KMS-11 (cell line): ENCODE measurements at regions not wholly inside any gene's neighbourhood (a gene's known extent, or its start where the extent isn't known, plus 50 kb on each side); places are given as distances from the start of the nearest gene placed in this dataset.

Source experiments
- H2AFZ ChIP-seq: fragments of 200-600 bp; sonication (generic); 2 replicates; pipeline ENCODE4 v1.6.1; 2016; ENCODE audit warnings: antibody characterized with exemption, mixed run types, low read depth
- H3K27ac ChIP-seq: fragments of 200-600 bp; sonication (generic); 2 replicates; pipeline ENCODE4 v1.6.1; 2016; ENCODE audit warnings: mild to moderate bottlenecking, mixed run types
- H3K27me3 ChIP-seq: fragments of 200-600 bp; sonication (generic); 2 replicates; pipeline ENCODE4 v1.6.1; 2017; ENCODE audit warnings: mild to moderate bottlenecking, low read depth, mixed run types, moderate library complexity; ENCODE audit not compliant: insufficient read depth
- H3K36me3 ChIP-seq: fragments of 200-600 bp; sonication (generic); 2 replicates; pipeline ENCODE4 v1.6.1; 2017; ENCODE audit warnings: mild to moderate bottlenecking, mixed run types; ENCODE audit not compliant: insufficient read depth
- H3K4me1 ChIP-seq: fragments of 200-600 bp; sonication (generic); 2 replicates; pipeline ENCODE4 v1.6.1; 2016; ENCODE audit warnings: mild to moderate bottlenecking, low read depth, mixed run types; ENCODE audit not compliant: poor library complexity, severe bottlenecking
- H3K4me2 ChIP-seq: fragments of 200-600 bp; sonication (generic); 2 replicates; pipeline ENCODE4 v1.7.0; 2016; ENCODE audit warnings: mild to moderate bottlenecking, mixed run types
- H3K4me3 ChIP-seq: fragments of 200-600 bp; sonication (generic); IDR thresholded peaks from 2 replicates; pipeline ENCODE4 v1.6.1; 2017; ENCODE audit warnings: low read depth, low read length, mixed read lengths; ENCODE audit not compliant: insufficient read depth
- H3K79me2 ChIP-seq: fragments of 200-600 bp; sonication (generic); 2 replicates; pipeline ENCODE4 v1.6.1; 2016; ENCODE audit warnings: low read depth, mixed run types; ENCODE audit not compliant: insufficient read depth
- H3K9ac ChIP-seq: fragments of 200-600 bp; sonication (generic); 2 replicates; pipeline ENCODE4 v1.6.1; 2016; ENCODE audit warnings: mild to moderate bottlenecking, mixed run types
- H4K20me1 ChIP-seq: fragments of 200-600 bp; sonication (generic); 2 replicates; pipeline ENCODE4 v1.6.1; 2016; ENCODE audit warnings: mild to moderate bottlenecking, mixed run types; ENCODE audit not compliant: insufficient read depth
- CTCF ChIP-seq: fragments of 200-600 bp; sonication (generic); conservative IDR thresholded peaks from 2 replicates; pipeline ENCODE4 v1.6.1; 2017; ENCODE audit warnings: low read depth, mild to moderate bottlenecking, antibody characterized with exemption, low read length, moderate library complexity, mixed read lengths

GRCh38 chr10:3606309-3606708 lies 178.7 kb downstream of the KLF6 start:
- H3K4me1 ChIP-seq, result no peaks in the 10 kb centered on the region
- H4K20me1 ChIP-seq, result no peaks in the 10 kb centered on the region
- no peaks in the 10 kb centered on the region for H3K36me3 ChIP-seq
- H3K27me3 ChIP-seq, result no peaks in the 10 kb centered on the region
- H3K4me2 ChIP-seq, result no peak overlapping the region
- H3K9ac ChIP-seq, result no peak overlapping the region
- no peak overlapping the region for H2AFZ ChIP-seq
- no peak for TF ChIP-seq CTCF
- no peak overlapping the region for H3K27ac ChIP-seq
- no peaks in the 10 kb centered on the region for H3K79me2 ChIP-seq
- no peak overlapping the region for H3K4me3 ChIP-seq

GRCh38 chr10:3605882-3606281 lies 179.1 kb downstream of the KLF6 start:
- Histone ChIP-seq H3K79me2 (no peaks in the 10 kb centered on the region), H3K4me1 (no peaks in the 10 kb centered on the region), H3K27me3 (no peaks in the 10 kb centered on the region), H3K36me3 (no peaks in the 10 kb centered on the region), H4K20me1 (no peaks in the 10 kb centered on the region), H3K27ac (no peak overlapping the region), H3K4me2 (no peak overlapping the region), H2AFZ (no peak overlapping the region), H3K4me3 (no peak overlapping the region), H3K9ac (no peak overlapping the region)
- TF ChIP-seq CTCF, result no peak

GRCh38 chr10:3595736-3596135 lies 189.3 kb downstream of the KLF6 start:
- Histone ChIP-seq H2AFZ (no peak overlapping the region), H3K27me3 (no peaks in the 10 kb centered on the region), H3K4me2 (no peak overlapping the region), H3K27ac (no peak overlapping the region), H3K9ac (no peak overlapping the region), H3K36me3 (no peaks in the 10 kb centered on the region), H3K4me1 (no peaks in the 10 kb centered on the region), H3K4me3 (no peak overlapping the region), H4K20me1 (no peaks in the 10 kb centered on the region), H3K79me2 (no peaks in the 10 kb centered on the region)
- TF ChIP-seq CTCF, result no peak

- H2AFZ ChIP-seq, result no peak overlapping the region
- H3K27me3 ChIP-seq, result no peaks in the 10 kb centered on the region
- no peak overlapping the region for H3K4me2 ChIP-seq
- TF ChIP-seq CTCF, result no peak
- no peak overlapping the region for H3K27ac ChIP-seq
- no peaks in the 10 kb centered on the region for H4K20me1 ChIP-seq
- no peak overlapping the region for H3K4me3 ChIP-seq
- H3K79me2 ChIP-seq, result no peaks in the 10 kb centered on the region
- H3K36me3 ChIP-seq, result no peaks in the 10 kb centered on the region
- no peaks in the 10 kb centered on the region for H3K4me1 ChIP-seq
- no peak overlapping the region for H3K9ac ChIP-seq
These were observed 191.4 kb downstream of the KLF6 start for GRCh38 chr10:3593611-3594010.

GRCh38 chr10:3592424-3592823 lies 192.6 kb downstream of the KLF6 start:
- Histone ChIP-seq H4K20me1 (no peaks in the 10 kb centered on the region), H2AFZ (no peak overlapping the region), H3K4me3 (no peak overlapping the region), H3K36me3 (no peaks in the 10 kb centered on the region), H3K4me1 (no peaks in the 10 kb centered on the region), H3K4me2 (no peak overlapping the region), H3K27ac (no peak overlapping the region), H3K9ac (no peak overlapping the region), H3K27me3 (no peaks in the 10 kb centered on the region), H3K79me2 (no peaks in the 10 kb centered on the region)
- no peak for TF ChIP-seq CTCF
